Panc1 (cell line): ENCODE measurements at regions not wholly inside any gene's neighbourhood (a gene's known extent, or its start where the extent isn't known, plus 50 kb on each side); places are given as distances from the start of the nearest gene placed in this dataset.

ENCODE experiments used
- ATAC-seq: fragments of 200-7000 bp; cut with Tn5 transposase; 2 replicates; pipeline ENCODE4 v1.9.1; 2020; ENCODE audit warnings: mild to moderate bottlenecking, moderate library complexity
- BruUV-seq: library from RNA; stranded (reverse); fragments of 400-500 nt; replicated peaks from 2 replicates; lab custom pipeline; 2021; lab: Mats Ljungman, UMichigan
- CTCF ChIA-PET: fragments of 300-600 bp; sonication (Branson Sonifier 250); formaldehyde crosslinking; loops from one replicate; lab custom pipeline; 2022; ENCODE audit warnings: antibody characterized with exemption; lab: Charles Lee
- POLR2A ChIA-PET: fragments of 300-600 bp; sonication (Branson Sonifier 250); formaldehyde crosslinking; loops from one replicate; lab custom pipeline; 2022; ENCODE audit warnings: antibody characterized with exemption; lab: Charles Lee
- DNase-seq: peaks from one replicate; pipeline ENCODE4 v3.0.0-alpha.2; 2010; ENCODE audit warnings: low read depth, low spot score
- H3K27ac ChIP-seq: 2 replicates; pipeline ENCODE4 v1.5.1; 2011; ENCODE audit warnings: mild to moderate bottlenecking, low read length, inconsistent platforms
- H3K27me3 ChIP-seq: fragments of 200-500 bp; sonication (Bioruptor generic); 2 replicates; pipeline ENCODE4 v1.6.0; 2014; ENCODE audit warnings: low read length, inconsistent platforms; ENCODE audit not compliant: control insufficient read depth, insufficient read depth
- H3K36me3 ChIP-seq: fragments of 200-500 bp; sonication (Bioruptor generic); 2 replicates; pipeline ENCODE4 v1.5.1; 2014; ENCODE audit warnings: inconsistent platforms, mild to moderate bottlenecking, low read length, moderate library complexity; ENCODE audit not compliant: control insufficient read depth, insufficient read depth
- H3K4me1 ChIP-seq: 2 replicates; pipeline ENCODE4 v1.5.1; 2011; ENCODE audit warnings: inconsistent platforms, mild to moderate bottlenecking, low read length, moderate library complexity; ENCODE audit not compliant: control insufficient read depth, insufficient read depth
- H3K4me3 ChIP-seq, 2 experiments: 2 replicates each; pipeline ENCODE4 v1.5.1; 2011 to 2012; ENCODE audit warnings: low read depth in 2 of 2, low read length in 2 of 2, mild to moderate bottlenecking in 2 of 2, inconsistent platforms in 1 of 2, moderate library complexity in 1 of 2
- H3K9me3 ChIP-seq: fragments of 200-500 bp; sonication (Bioruptor generic); 2 replicates; pipeline ENCODE4 v1.5.1; 2014; ENCODE audit warnings: low read depth, mild to moderate bottlenecking, inconsistent platforms, low read length, moderate library complexity; ENCODE audit not compliant: control insufficient read depth, insufficient read depth
- CTCF ChIP-seq: fragments of 450-650 bp; IDR thresholded peaks from 2 replicates; pipeline ENCODE4 v1.5.1; 2017; ENCODE audit warnings: mild to moderate bottlenecking
- POLR2AphosphoS5 ChIP-seq: IDR thresholded peaks from 2 replicates; pipeline ENCODE4 v1.6.1; 2012; ENCODE audit warnings: mild to moderate bottlenecking, low read depth, low read length, moderate library complexity
- REST ChIP-seq, 2 experiments: IDR thresholded peaks; 2 replicates each; pipeline ENCODE4 v1.6.1; 2011 to 2012; ENCODE audit warnings: low read depth in 2 of 2, control low read depth in 1 of 2, low read length in 1 of 2, mild to moderate bottlenecking in 1 of 2, moderate library complexity in 1 of 2; ENCODE audit not compliant: insufficient read depth in 1 of 2
- SIN3A ChIP-seq: IDR thresholded peaks from 2 replicates; pipeline ENCODE4 v1.6.1; 2012; ENCODE audit warnings: low read depth, mild to moderate bottlenecking, low read length, moderate library complexity, borderline replicate concordance; ENCODE audit not compliant: insufficient read depth
- TCF7L2 ChIP-seq: IDR thresholded peaks from 2 replicates; pipeline ENCODE4 v1.6.1; 2011; ENCODE audit warnings: mild to moderate bottlenecking, low read depth, low read length, inconsistent platforms
- in situ Hi-C: cut with HindIII; loops from 2 replicates; pipeline ENCODE4 v1.10.0; 2016; ENCODE audit warnings: low sequenced_read_pairs, low pct_unique_long_range_greater_than_20kb
- intact Hi-C: fragments of 100-400 bp; cut with micrococcal nuclease; formaldehyde crosslinking; loops from one replicate; pipeline ENCODE4 v1.10.0; 2022; ENCODE audit not compliant: unreplicated experiment

GRCh38 chr3:106522397-106522796 lies 653.6 kb upstream of the CBLB start:
- Histone ChIP-seq H3K27me3 (no peaks in the 10 kb centered on the region), H3K4me1 (no peaks in the 10 kb centered on the region), H3K36me3 (no peaks in the 10 kb centered on the region), H3K9me3 (no peaks in the 10 kb centered on the region), H3K27ac (no peak overlapping the region), H3K4me3 (no peak overlapping the region)
- in situ Hi-C loops: no loop called here
- ChIA-PET POLR2A (no interaction called here), CTCF (no interaction called here)
- BruUV-seq: no TSS peak
- intact Hi-C loops: no loop called here
- TF ChIP-seq POLR2AphosphoS5: no peak
- no peak for TF ChIP-seq REST (IDR thresholded peaks at IDR 0.05; ENCODE audit: insufficient read depth in 1 of 2, low read depth in 2 of 2, low read length in 1 of 2)
- no peak for TF ChIP-seq SIN3A
- TF ChIP-seq CTCF: no peak
- TF ChIP-seq TCF7L2: no peak
- DNase-seq (no peak), ATAC-seq (no peak)

DNA sequence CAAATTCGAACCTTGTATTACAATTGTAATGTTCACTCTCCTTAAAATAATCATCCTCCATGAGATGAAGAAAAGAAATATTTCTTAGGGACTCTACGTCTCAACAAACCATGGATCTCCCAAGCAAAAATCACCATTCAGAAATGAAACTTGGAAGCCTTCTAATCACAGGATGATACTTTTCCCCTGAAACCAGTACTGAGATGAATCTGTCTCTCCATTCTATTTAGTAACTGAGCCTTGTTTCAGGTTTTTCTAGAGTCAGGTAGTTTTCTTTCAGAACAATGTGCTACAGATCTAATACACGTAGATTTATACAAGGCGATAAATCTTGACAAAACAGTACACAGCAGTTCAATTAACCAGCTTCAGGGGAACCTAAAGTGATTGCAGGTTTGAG lies 660.1 kb upstream of the CBLB start:
- POLR2A ChIA-PET: no interaction called here
- no peak overlapping the region for H3K4me3 ChIP-seq
- no peaks in the 10 kb centered on the region for H3K36me3 ChIP-seq
- DNase-seq (no peak), ATAC-seq (no peak)
- no peaks in the 10 kb centered on the region for H3K4me1 ChIP-seq
- H3K27me3 ChIP-seq: no peaks in the 10 kb centered on the region
- BruUV-seq: no TSS peak
- no peak overlapping the region for H3K27ac ChIP-seq
- H3K9me3 ChIP-seq: no peaks in the 10 kb centered on the region
- in situ Hi-C loops (no loop called here), intact Hi-C loops (no loop called here)
- TF ChIP-seq SIN3A: no peak
- TF ChIP-seq TCF7L2: no peak
- TF ChIP-seq POLR2AphosphoS5: no peak
- CTCF ChIA-PET: no interaction called here

DNA sequence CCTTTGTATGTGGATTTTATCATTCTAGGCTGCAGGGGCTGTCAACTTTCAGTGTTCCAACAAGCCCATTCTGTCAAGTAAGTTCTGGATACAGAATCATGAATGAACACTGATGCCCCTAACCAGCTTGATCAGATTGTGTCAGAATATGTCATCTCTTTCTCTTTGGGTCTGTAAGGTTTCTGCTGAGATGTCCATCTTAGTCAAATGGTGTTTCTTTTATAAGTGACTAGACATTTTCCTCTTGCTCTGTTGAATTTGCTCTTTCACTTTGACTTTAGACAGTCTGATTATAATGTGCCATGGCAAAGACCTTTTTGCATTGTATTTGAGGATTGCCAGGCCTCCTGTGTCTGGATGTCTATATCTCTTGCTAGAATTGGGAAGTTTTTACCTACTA lies 660.9 kb upstream of the CBLB start:
- Histone ChIP-seq H3K4me1 (no peaks in the 10 kb centered on the region), H3K36me3 (no peaks in the 10 kb centered on the region), H3K27me3 (no peaks in the 10 kb centered on the region), H3K4me3 (no peak overlapping the region), H3K27ac (no peak overlapping the region), H3K9me3 (no peaks in the 10 kb centered on the region)
- in situ Hi-C loops (no loop called here), intact Hi-C loops (no loop called here)
- ChIA-PET POLR2A (no interaction called here), CTCF (no interaction called here)
- BruUV-seq: no TSS peak
- no peak for DNase-seq
- TF ChIP-seq TCF7L2: no peak
- no peak for TF ChIP-seq REST (IDR thresholded peaks at IDR 0.05; ENCODE audit: insufficient read depth in 1 of 2, low read depth in 2 of 2, low read length in 1 of 2)
- no peak for TF ChIP-seq SIN3A
- TF ChIP-seq POLR2AphosphoS5: no peak
- no peak for TF ChIP-seq CTCF
- ATAC-seq: no peak
